ENCODE measurements at regions not wholly inside any gene's neighbourhood (a gene's known extent, or its start where the extent isn't known, plus 50 kb on each side); places are given as distances from the start of the nearest gene placed in this dataset.

DNA sequence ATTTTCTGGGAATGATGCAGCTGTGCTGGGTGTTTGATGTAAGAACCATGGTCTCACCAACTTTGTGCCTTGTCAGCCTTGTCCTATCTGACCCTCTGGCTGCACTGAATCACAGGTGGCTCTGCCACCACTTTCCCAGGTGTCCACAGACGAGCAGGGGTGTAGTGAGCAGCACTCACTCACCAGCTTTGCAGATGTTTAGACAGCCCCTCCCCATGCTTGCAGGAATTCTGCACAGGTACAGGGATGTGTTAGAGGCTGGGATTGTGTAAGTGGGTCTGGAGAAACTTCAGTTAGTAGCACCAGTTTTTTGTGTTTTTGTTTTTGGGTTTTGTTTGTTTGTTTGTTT is 88.2 kb upstream of the NAA20 start:
- no peak for DNase-seq (ENCODE audit: low read depth in 2 of 2)

DNA sequence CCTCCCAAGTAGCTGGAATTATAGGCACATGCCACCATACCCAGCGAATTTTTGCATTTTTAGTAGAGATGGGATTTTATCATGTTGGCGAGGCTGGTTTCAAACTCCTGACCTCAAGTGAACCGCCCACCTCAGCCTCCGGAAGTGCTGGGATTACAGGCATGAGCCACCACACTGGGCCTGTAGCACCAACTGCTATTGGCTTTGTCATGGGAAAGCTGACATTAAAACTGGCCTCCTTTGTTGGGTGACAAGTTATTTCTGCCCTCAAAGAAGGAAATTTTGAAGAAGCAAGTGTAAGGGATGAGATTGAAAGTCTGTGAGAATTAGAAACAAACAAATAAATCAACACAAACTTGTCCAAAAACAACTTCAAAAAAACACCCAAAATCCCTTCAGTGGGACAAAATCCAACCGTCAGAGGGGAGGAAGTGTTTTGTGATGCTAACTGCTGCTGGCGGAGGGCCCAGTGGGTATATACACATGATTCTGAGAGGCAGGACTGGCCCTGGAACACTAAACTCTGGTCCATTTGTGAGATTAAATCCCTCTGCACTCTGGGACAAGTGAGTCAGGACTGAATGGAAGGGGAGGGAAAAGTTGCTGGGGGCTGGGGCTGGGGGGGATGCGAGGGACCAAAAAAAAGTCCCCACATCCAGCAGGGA is 87.5 kb upstream of the NAA20 start:
- DNase-seq (ENCODE audit: low read depth in 2 of 2) = no peak

DNA sequence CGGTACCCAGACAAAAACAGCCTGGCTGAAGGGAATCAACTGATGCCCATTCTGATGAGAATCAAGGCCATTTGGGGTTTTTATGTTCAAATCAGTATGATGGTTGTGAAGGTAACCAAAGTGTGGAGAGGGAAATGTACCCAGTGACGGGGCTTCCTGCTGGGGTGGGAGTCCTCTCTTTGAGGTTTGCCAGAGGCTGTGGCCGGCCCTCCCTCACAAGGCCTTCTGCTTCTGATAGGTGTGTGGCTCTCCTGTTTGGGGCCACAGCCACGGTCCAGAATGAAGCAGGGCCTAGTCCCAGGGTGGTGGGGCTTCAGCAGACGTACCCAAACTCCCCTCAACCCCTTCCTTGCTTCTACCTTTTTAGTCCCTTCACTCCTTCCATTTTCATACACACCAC is 86.7 kb upstream of the NAA20 start:
- no peak for DNase-seq (ENCODE audit: low read depth in 2 of 2)

DNA sequence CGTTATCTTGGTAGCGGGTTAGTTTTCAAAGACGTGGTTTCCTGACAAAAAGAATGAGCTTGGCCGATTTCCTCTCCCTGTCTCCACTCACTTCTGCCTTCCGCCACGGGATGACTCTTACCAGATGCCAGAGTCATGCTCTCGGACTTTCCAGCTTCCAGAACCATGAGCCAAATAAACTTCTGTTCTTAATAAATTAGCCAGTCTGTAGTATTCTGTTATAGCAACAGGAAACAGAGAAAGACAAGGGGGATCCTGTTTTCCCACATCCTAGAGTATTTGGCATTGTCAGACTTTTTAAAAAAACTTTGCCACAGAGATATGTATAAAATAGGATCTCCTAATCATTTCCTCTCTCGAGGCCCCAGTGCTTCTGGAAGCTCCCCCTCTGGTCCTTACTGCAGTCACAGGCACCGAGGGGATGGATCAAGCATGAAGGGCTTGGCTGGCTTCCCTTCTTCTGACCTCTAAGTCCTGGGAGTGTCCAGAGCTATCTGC is 84.9 kb upstream of the NAA20 start:
- DNase-seq (ENCODE audit: low read depth in 2 of 2) = peak; percentile 80 to 81

DNA sequence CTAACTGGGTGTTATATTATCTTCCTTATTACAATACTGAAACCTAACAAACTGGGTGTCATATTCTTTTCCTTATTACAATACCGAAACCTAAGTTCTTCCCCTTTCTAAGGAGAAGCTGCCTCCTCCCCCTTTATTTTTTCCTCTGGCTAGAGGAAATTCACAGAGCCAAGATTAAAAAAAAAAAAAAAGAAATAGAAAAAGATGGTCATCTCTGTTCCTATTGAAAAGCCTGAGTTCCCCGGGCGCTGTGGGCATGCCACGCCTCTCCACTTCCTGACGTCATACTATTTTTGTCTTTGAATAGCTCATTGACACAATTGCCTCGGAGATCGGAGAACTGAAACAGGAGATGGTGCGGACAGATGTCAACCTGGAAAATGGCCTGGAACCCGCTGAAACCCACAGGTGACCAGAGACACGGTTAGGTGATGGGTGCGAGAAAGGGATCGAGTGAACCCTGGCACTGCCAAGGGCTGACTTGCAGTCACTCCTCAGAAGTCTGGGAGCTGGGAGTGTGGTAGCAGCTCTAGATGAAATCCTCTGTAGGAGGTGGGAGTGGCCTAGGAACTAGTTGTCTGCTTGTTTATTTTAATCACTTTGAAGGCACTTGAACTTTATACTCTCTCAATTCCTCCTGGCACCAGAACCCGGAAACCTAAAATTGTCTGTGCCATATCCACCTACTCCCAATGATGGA is 82.2 kb upstream of the NAA20 start:
- DNase-seq (ENCODE audit: low read depth in 2 of 2) = no peak

DNA sequence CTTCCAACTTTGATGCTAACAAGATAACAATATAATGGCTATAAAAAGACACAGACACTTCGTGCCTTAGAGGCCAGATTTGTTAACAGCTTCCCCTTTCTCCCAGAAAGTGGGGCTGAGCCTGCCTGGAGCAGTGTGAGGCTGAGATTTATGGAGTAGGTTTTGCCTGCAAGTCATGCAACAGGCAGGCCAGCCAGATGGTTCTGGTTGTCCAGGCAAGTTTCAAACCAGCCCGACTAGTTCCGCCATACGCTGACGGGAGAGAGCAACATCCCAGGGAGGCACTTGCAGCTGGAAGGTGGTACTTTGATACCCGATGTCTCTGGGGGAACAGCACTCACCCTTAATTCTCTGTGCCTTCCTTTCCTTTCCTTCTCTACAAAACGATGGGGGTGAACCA is 81.3 kb upstream of the NAA20 start:
- peak; percentile 22 to 24 for DNase-seq (ENCODE audit: low read depth in 2 of 2)

DNA sequence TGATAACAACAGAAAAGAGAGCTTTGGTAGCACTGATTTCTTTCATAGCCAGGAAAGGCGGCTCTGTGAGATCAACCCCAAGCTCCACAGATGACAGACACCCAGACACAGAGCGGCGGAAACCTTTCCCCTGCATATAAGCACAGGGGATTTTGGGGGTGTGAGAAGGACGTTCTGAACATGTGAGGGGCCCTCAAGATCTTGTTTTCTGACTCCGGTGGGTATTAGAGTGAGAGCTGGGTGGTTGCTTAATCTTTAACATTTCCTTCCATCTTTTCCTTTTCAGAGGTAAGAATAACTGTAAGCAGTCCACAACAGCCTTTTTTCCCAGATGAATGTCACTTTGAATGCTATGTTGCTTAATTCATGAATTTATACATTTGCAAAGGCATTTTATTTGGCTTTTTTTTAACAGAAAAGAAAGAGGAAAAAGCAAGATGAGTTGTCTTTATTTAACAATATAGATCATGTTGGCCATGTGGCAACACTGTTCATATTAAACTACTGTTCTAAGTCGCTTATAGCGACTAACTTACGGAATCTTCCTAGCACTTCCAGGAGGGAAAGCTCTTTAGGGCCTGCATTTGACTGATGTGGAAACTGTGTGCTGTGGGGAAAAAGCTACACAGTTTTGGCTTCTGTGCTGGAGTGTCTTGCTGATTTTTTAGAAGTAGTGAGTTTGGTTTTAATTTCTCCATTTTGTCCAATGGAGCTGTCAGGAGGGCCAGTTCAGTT is 80.5 kb upstream of the NAA20 start:
- DNase-seq (ENCODE audit: low read depth in 2 of 2) = no peak

DNA sequence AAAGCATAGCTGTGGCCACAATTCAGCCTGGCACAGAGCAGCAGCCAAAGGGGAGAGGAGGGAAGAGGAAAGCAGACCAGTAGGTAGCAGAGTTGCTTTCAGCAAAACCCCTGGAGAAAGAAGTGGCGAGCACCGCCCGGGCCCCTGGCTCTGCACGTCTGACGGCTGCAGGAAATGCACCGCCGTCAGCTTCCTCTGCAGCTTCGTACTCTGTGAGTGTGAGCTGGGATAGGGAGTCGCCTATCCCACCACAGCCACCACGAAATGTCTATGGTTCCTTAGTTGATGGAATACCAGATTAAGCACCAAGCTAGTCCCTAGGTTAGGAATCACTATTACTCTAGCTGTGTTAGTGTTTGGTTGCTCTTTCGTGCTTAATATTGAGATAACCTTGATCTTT is 79.9 kb upstream of the NAA20 start:
- DNase-seq (ENCODE audit: low read depth in 2 of 2) = no peak

DNA sequence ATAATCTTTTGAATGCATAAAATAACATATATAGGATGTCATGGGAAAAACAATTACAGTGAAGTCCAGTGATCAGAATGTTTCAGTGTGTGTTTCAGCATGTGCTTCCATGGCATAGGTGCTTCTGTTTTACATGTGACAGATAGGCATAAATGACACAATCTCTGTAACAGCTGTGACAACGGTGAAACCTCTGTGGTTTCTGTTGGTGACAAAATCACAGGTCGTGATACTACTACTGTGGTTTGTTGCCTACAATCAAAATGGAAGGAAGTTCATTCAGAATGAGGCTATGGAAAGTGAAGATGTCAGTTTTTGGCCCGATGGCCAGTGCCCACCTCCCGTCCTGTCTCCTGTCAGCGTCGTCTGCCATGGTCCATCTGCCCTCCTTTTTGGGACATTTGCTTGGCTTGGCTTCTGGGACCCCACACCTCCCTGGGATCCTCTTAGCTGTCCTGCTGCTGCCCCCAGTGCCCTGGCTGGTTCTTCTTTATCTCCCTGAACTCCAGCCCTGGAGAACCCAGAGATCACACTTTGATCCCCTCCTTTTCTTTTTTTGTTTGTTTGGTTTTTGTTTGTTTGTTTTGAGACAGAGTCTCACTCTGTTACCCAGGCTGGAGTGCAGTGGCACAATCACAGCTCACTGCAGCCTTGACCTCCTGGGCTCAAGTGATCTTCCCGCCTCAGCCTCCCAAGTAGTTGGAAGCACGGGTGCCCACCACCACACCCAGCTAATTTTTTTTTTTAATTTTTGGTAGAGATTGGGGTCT is 79.3 kb upstream of the NAA20 start:
- DNase-seq (ENCODE audit: low read depth in 2 of 2) = no peak

DNA sequence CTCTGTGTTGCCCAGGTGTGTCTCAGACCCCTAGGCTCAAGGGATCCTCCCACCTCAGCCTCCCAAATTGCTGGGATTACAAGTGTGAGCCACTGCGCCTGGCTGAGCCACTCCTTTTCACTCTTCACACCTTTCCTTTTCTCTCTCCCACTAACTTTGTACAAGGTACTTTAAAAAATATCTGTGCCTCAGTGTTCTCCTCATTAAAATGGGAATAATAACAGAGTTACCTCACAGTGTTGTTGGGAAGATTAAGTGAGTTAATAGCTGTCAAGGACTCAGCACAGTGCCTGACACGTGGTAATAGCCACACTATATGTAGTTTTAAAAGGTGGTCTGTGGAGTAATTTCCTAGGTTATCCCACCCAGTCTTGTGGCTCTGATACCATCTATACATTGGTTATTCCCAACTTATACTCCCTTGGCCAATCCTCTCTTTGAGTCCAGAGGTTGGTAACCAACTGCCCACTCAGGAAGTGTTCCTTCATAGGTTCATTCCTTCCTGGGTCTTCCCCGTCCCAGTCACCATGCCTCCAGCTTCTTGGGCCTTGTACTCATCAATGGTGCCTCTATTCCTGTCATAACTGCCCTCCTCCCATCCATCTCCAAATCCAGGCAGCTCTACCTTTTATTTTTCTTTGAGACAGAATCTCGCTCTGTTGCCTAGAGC is 78.6 kb upstream of the NAA20 start:
- DNase-seq (ENCODE audit: low read depth in 2 of 2) = no peak

DNA sequence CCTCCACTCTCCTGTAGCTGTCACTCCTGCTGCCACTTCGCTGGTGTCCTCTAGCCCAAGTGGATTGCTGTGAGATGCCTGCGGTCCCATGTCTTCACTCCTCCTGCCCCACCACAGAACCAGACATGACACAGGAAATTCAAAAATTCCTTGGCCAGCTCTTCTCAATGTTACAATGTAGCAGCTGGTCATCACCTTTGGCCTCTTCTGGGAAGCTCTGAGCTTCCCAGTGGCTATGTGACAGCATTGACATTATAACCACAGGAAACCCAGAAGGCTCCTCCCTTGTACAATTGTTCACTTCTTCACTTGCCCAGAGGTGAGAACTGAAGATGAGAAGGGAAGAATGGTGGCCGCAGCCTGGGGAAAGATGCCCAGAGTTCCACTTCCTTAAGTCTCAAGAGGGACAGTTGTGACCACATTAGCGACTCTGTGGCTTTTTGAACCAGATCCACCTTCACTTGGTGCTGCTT is 76.1 kb upstream of the NAA20 start:
- DNase-seq (ENCODE audit: low read depth in 2 of 2) = no peak

DNA sequence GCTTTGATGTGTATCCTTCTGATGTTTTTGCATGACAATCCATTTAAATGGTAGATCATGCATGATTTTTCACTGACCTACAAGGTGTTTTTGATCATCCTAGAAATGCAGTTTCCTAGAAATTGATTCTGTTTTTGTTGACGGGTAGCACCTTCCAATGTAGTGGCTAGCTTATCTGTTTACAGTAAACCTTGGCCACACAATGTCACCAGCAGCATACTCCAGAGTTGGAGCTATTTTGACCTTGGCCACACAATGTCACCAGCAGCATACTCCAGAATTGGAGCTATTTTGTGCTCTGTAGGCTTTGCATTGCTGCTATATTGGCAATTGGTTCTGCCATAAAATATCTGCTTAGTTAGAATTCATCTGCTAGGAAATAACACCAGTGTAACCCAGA is 74.6 kb upstream of the NAA20 start:
- no peak for DNase-seq (ENCODE audit: low read depth in 2 of 2)

DNA sequence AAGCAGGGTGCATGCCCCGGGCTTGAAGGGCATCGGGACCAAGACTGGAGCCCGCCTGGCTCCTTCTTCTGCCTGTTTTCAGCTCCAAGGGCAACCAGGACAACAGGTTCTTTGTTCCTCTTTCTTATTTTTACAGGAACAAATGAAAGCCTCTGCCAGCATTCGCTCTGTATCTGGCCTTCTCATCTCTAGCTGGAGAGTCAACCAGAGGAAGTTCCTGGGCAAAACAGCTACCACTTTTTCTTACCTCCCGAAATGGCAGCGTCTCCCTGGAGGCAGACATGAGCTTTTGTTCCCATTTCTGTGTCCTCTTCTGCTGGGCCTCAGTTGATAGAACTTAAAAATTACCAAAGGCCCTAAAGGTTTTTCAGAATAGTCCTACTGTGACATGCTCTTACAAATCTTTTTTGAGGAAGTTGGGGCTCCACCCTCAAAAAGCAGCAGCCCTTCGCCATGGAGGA is 74.1 kb upstream of the NAA20 start:
- no peak for DNase-seq (ENCODE audit: low read depth in 2 of 2)

DNA sequence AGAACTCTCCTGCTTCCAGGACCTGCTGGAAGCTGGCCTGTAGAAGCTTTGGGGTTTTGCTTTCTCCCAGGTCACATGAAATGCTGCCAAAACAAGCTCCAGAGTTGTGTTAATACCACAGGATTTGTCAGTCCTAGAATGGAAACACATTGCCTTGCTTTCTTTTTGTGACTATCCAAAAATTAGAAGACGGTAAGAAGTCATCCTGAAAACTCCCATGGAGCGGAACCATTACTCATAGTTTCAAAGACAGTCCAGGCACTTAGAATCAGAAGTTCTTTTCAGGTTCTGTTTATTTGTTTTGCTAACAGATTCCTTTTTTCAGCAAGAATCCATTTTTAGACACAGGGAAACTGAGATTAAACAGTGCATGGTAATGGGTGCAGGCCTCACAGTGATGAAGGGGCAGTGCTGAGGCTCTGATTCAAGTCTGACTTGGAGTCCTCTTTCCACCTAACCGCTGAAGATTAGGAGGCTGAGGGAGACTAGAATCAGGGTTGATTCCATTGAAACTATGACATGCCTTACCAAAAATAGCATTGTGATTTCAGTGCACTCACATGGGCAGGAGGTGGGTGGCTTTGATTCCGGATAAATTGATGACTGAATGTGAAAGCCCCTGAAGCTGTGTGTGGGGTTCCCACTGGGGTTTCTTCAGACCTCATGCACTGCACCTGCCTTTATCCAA is 72.2 kb upstream of the NAA20 start:
- DNase-seq (ENCODE audit: low read depth in 2 of 2) = no peak

DNA sequence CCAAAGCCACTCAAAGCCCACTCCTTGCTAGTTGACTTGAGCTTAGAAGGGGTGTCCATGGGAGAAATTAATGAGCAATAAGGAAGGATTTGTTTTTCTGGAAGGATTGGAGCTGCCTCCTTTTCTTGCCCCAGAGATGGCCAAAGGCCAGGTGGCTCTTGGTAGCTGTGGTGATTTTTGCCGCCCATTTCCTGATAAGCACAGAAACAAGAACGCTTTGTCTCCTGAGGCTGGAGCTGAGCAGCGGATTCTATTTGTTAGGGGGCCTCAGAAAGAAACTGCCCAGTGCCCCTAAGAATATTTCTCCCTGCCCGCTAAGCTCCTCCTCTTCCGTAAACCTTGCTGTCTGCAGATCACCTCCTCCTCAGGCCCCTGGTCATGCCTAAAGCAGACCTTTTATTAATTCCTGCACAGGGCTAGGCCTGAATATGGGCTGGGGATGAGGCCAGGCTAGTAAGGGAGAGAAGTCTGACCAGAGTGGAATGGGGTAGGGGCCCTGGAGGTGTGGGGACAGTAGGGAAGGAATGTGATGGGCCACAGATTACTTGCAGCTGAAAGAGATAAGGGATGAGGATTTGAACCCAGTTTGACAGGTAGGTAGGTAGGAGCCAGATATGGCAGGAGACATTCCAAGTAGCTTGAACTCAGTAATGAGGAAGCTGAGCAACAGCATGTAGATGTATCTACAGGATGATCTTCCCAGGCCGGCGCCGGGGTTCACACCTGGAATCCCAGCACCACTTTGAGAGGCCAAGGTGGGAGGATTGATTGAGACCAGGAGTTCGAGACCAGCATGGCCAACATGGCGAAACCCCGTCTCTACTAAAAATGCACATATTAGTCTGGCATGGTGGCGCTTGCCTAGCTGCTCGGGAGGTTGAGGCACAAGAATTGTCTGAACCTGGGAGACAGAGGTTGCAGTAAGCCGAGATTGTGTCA is 71.2 kb upstream of the NAA20 start:
- no peak for DNase-seq (ENCODE audit: low read depth in 2 of 2)

DNA sequence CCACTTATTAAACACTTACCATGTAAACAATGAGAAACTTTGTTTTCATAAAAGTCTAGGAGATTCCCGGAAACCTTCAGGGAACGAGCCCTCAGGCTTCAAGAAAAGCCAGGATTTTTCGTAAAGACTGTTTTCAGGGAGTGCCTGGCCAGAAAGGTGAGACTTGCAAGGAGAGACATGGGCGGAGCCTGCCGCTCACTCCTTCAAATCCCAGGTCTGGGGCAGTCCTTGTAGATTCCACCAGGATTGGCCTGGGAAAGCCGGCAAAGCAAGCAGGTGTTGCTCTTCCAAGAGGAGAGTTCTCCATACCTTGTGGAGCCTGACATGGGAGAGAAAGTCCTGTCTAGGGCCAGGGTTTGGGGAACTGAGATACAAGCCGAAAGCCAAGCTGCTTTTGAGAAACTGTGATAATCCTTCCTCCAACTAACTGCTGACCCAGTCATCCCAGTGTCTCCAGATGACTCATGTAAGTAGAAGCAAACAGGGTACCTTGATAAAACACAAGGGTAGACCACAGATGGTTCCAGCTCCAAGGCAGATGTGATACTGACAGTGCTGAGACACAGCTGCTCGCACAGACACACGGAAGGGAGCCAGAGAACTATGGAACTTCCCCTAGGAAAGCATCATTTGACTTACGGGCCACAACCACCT is 69.4 kb upstream of the NAA20 start:
- DNase-seq (ENCODE audit: low read depth in 2 of 2) = peak; percentile 46 to 48

DNA sequence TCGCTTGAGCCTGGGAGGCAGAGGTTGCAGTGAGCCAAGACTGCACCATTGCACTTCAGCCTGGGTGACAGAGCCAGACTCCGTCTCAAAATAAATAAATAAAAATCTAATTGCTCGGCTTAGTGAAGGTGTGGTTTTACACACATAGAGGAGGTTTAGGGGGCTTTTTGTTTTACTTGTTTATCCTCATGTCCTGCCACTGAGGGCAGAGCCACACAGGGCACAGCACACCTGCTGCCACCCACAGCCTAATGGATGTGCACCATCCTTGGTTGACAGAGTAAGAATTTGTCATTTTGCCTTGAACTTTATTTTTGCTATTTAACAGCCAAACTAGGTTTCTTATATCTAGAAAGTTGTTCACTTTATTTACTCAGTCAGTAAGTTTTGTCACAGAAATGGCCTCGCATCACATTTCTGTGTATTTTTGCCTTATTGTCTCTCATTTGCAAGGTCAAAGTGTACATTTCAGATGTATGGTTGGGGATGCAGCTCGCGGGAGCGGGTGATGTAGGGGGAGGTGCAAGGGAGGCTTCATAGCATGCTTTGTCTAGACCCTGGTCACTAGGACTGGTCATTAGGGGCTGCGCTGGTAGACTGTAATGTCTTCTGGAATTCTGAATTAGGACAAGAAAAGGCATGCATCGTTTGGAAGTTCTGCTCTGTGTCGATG is 67.8 kb upstream of the NAA20 start:
- DNase-seq (ENCODE audit: low read depth in 2 of 2) = no peak

DNA sequence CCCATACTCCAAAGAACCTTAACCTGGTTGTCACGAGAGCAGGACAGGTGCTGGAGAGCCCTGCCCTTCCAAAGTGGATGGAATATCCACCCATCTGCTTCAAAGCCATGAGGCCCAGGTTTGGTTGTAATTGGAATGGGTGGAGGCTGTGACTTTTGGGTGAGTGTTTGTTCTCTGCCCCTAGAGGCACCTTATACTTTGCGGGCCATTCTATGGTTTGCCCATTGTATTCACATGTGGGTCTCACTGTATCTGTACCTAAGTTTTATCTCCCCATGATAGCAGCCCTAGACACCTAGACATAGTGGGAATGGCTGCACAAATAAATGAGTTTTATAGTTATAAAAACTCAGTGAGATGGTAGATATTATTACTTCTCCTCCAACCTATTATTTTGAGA is 67.1 kb upstream of the NAA20 start:
- DNase-seq (ENCODE audit: low read depth in 2 of 2) = no peak

DNA sequence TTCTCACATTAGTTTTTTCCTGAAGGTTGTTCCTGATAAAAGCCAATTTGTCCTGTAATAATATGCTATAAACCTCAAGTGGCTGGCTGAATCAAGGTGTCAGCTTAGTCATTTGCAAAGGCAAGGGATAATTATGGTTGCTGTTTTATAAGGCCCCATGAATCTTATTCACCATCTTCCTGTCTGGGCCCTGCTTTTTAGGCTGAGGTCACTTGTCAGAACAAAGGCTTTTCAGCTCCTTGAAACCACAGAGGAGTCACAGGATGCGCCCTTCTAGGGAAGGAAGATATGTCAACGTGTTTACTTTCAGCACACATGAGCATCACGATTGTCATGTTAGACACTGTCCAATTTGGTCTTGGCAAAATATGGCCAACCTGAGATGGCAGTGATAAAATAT is 64.8 kb upstream of the NAA20 start:
- DNase-seq (ENCODE audit: low read depth in 2 of 2) = no peak

Data from fibroblast of skin of left quadriceps (primary cell).